Fibroblast of lung (primary cell): ENCODE measurements at regions not wholly inside any gene's neighbourhood (a gene's known extent, or its start where the extent isn't known, plus 50 kb on each side); places are given as distances from the start of the nearest gene placed in this dataset.

ENCODE experiments used
- CTCF ChIP-seq, 2 donors: IDR thresholded peaks in 1 of 2; conservative IDR thresholded peaks in 1 of 2; 1 replicate in 1 of 2; 2 replicates in 1 of 2; pipeline ENCODE4 v1.5.1; 2011 to 2012; ENCODE audit warnings: low read length in 2 of 2, control low read depth in 1 of 2, inconsistent platforms in 1 of 2, low read depth in 1 of 2, mild to moderate bottlenecking in 1 of 2
- EZH2 ChIP-seq: IDR thresholded peaks from 2 replicates; pipeline ENCODE4 v1.5.1; 2012; ENCODE audit warnings: low read length, control low read depth, mild to moderate bottlenecking; ENCODE audit errors: missing control alignments

- TF ChIP-seq EZH2 = no peak
- no peak for TF ChIP-seq CTCF (conservative IDR thresholded peaks at IDR 0.05 in 1 of 2, IDR thresholded peaks at IDR 0.05 in 1 of 2; ENCODE audit: low read depth in 1 of 2, low read length in 2 of 2)
These were observed 131.6 kb downstream of the TUSC7 start for GRCh38 chr3:116841003-116841735.
